ENCODE measurements at regions not wholly inside any gene's neighbourhood (a gene's known extent, or its start where the extent isn't known, plus 50 kb on each side); places are given as distances from the start of the nearest gene placed in this dataset.

DNA sequence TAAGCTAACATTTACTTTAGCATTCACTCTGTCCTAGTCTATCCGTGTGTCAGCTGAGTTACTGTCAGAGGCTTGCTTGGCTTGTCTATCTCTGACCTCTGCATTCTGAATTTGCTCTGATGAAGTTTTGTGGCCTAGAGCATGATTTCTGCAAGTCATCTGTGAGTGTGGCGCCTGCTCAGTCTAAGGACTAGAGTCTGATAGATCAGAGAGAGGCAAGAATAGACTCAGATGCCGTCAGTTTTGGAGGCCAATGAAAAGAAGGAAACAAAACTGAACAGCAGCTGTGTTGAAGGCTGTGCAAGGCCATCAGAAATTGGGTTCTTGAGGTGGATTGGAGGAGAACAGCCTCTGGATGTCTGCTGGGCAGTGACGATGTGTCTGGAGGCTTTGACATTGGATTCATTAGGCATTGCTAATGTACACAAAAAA lies 573.1 kb downstream of the USP25 start:
- Histone ChIP-seq H3K36me3 (no peaks in the 10 kb centered on the region), H3K27ac (peak overlapping the region; percentile 80), H3K4me3 (no peak overlapping the region), H3K9me3 (ENCODE audit: low read depth) (no peaks in the 10 kb centered on the region), H3K4me1 (ENCODE audit: low read depth) (peaks cover 19% of the 10 kb centered on the region), H3K27me3 (no peaks in the 10 kb centered on the region)
- peak; percentile 22 to 62 for DNase-seq (ENCODE audit: low read depth in 1 of 2, low spot score in 1 of 2)
- TF ChIP-seq, protein P1, sequence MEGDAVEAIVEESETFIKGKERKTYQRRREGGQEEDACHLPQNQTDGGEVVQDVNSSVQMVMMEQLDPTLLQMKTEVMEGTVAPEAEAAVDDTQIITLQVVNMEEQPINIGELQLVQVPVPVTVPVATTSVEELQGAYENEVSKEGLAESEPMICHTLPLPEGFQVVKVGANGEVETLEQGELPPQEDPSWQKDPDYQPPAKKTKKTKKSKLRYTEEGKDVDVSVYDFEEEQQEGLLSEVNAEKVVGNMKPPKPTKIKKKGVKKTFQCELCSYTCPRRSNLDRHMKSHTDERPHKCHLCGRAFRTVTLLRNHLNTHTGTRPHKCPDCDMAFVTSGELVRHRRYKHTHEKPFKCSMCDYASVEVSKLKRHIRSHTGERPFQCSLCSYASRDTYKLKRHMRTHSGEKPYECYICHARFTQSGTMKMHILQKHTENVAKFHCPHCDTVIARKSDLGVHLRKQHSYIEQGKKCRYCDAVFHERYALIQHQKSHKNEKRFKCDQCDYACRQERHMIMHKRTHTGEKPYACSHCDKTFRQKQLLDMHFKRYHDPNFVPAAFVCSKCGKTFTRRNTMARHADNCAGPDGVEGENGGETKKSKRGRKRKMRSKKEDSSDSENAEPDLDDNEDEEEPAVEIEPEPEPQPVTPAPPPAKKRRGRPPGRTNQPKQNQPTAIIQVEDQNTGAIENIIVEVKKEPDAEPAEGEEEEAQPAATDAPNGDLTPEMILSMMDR (IDR thresholded peaks at IDR 0.05; ENCODE audit: low read depth, low read length), result no peak

- no peak overlapping the region for H3K27ac ChIP-seq
- H3K4me3 ChIP-seq, result no peak overlapping the region
- no peaks in the 10 kb centered on the region for H3K36me3 ChIP-seq
- peaks cover 19% of the 10 kb centered on the region for H3K4me1 ChIP-seq (ENCODE audit: low read depth)
- no peaks in the 10 kb centered on the region for H3K27me3 ChIP-seq
- no peaks in the 10 kb centered on the region for H3K9me3 ChIP-seq (ENCODE audit: low read depth)
- TF ChIP-seq, protein P1 (IDR thresholded peaks at IDR 0.05; ENCODE audit: low read depth, low read length), result no peak
- no peak for DNase-seq (ENCODE audit: low read depth in 1 of 2, low spot score in 1 of 2)
Observed at GRCh38 chr21:16304174-16305095, 574.7 kb downstream of the USP25 start.

DNA sequence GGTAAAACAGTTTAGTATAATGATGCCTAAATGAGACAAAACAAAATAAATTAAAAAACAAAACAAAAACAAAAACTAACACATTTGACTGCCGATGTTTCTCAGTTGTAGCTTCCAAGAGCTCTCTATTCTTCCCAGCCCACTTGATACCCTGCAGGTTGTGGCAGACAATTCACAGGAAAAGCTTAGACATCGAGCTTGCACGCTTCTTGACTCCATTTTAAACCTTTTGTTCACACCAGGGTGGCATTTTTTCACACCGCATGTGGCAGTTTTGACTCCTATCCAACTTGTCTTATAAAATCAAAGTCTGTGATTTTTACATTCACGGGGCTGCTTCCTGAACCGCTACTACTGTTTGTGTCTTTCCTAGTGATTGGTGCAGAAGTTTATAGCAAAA lies 575.9 kb downstream of the USP25 start:
- Histone ChIP-seq H3K36me3 (no peaks in the 10 kb centered on the region), H3K27me3 (no peaks in the 10 kb centered on the region), H3K4me1 (ENCODE audit: low read depth) (peaks cover 19% of the 10 kb centered on the region), H3K4me3 (no peak overlapping the region), H3K9me3 (ENCODE audit: low read depth) (no peaks in the 10 kb centered on the region), H3K27ac (peak overlapping the region; percentile 26)
- peak in 1 of 2 donors; percentile 44 for DNase-seq (ENCODE audit: low read depth in 1 of 2, low spot score in 1 of 2)
- TF ChIP-seq, protein P1 (IDR thresholded peaks at IDR 0.05; ENCODE audit: low read depth, low read length), result no peak

- Histone ChIP-seq H3K4me1 (ENCODE audit: low read depth) (peaks cover 17% of the 10 kb centered on the region), H3K27me3 (no peaks in the 10 kb centered on the region), H3K36me3 (no peaks in the 10 kb centered on the region), H3K27ac (no peak overlapping the region), H3K4me3 (no peak overlapping the region), H3K9me3 (ENCODE audit: low read depth) (no peaks in the 10 kb centered on the region)
- DNase-seq (ENCODE audit: low read depth in 1 of 2, low spot score in 1 of 2), result no peak
- TF ChIP-seq, protein P1 (IDR thresholded peaks at IDR 0.05; ENCODE audit: low read depth, low read length), result no peak
Observed at GRCh38 chr21:16307256-16307655, 577.5 kb downstream of the USP25 start.

GRCh38 chr21:16308269-16308668 lies 578.5 kb downstream of the USP25 start:
- peaks cover 8% of the 10 kb centered on the region for H3K4me1 ChIP-seq (ENCODE audit: low read depth)
- TF ChIP-seq, protein P1 (IDR thresholded peaks at IDR 0.05; ENCODE audit: low read depth, low read length), result no peak
- no peak overlapping the region for H3K4me3 ChIP-seq
- no peaks in the 10 kb centered on the region for H3K27me3 ChIP-seq
- H3K27ac ChIP-seq, result no peak overlapping the region
- no peaks in the 10 kb centered on the region for H3K36me3 ChIP-seq
- DNase-seq (ENCODE audit: low read depth in 1 of 2, low spot score in 1 of 2), result peak in 1 of 2 donors; percentile 35
- H3K9me3 ChIP-seq (ENCODE audit: low read depth), result no peaks in the 10 kb centered on the region
